ENCODE measurements at regions not wholly inside any gene's neighbourhood (a gene's known extent, or its start where the extent isn't known, plus 50 kb on each side); places are given as distances from the start of the nearest gene placed in this dataset.

- DNase-seq (ENCODE audit: low read depth in 2 of 2) = no peak
Observed at GRCh38 chr5:89934069-89934468, 475.5 kb downstream of the CETN3 start.

GRCh38 chr5:89932771-89933181, 476.8 kb downstream of the CETN3 start:
- no peak for TF ChIP-seq CTCF (IDR thresholded peaks at IDR 0.05; ENCODE audit: low read depth, low read length)
- DNase-seq (ENCODE audit: low read depth in 2 of 2) = peak; percentile 39 to 46
- H3K4me3 ChIP-seq (replicated peaks in 1 of 2; ENCODE audit: low read depth in 2 of 2, low read length in 2 of 2) = no peak overlapping the region

More at GRCh38 chr5:89934069-89934468, 475.5 kb downstream of the CETN3 start:
- TF ChIP-seq CTCF (IDR thresholded peaks at IDR 0.05; ENCODE audit: low read depth, low read length) = no peak
- no peak overlapping the region for H3K4me3 ChIP-seq (replicated peaks in 1 of 2; ENCODE audit: low read depth in 2 of 2, low read length in 2 of 2)

- DNase-seq (ENCODE audit: low read depth in 2 of 2) = peak; percentile 75 to 83
- no peak for TF ChIP-seq CTCF (IDR thresholded peaks at IDR 0.05; ENCODE audit: low read depth, low read length)
- H3K4me3 ChIP-seq (replicated peaks in 1 of 2; ENCODE audit: low read depth in 2 of 2, low read length in 2 of 2) = no peak overlapping the region
Observed at GRCh38 chr5:89930591-89931392, 478.8 kb downstream of the CETN3 start.

GRCh38 chr5:89929834-89930233, 479.7 kb downstream of the CETN3 start:
- H3K4me3 ChIP-seq (replicated peaks in 1 of 2; ENCODE audit: low read depth in 2 of 2, low read length in 2 of 2) = no peak overlapping the region
- peak; percentile 27 to 29 for DNase-seq (ENCODE audit: low read depth in 2 of 2)
- TF ChIP-seq CTCF (IDR thresholded peaks at IDR 0.05; ENCODE audit: low read depth, low read length) = no peak

GRCh38 chr5:89929173-89929572, 480.4 kb downstream of the CETN3 start:
- DNase-seq (ENCODE audit: low read depth in 2 of 2) = peak; percentile 17 to 21
- H3K4me3 ChIP-seq (replicated peaks in 1 of 2; ENCODE audit: low read depth in 2 of 2, low read length in 2 of 2) = no peak overlapping the region
- no peak for TF ChIP-seq CTCF (IDR thresholded peaks at IDR 0.05; ENCODE audit: low read depth, low read length)

- no peak for TF ChIP-seq CTCF (IDR thresholded peaks at IDR 0.05; ENCODE audit: low read depth, low read length)
- no peak for DNase-seq (ENCODE audit: low read depth in 2 of 2)
- H3K4me3 ChIP-seq (replicated peaks in 1 of 2; ENCODE audit: low read depth in 2 of 2, low read length in 2 of 2) = no peak overlapping the region
Observed at GRCh38 chr5:89922161-89922560, 487.4 kb downstream of the CETN3 start.

All from cardiac fibroblast (primary cell).